ENCODE measurements at regions not wholly inside any gene's neighbourhood (a gene's known extent, or its start where the extent isn't known, plus 50 kb on each side); places are given as distances from the start of the nearest gene placed in this dataset.

- POLR2A ChIA-PET = no interaction called here
Observed at GRCh38 chr21:35328856-35329455, 279.9 kb upstream of the RUNX1 start.

GRCh38 chr21:35326677-35327076 is 277.6 kb upstream of the RUNX1 start:
- 58% methylated on average over 2 of the region's 2 CpGs for WGBS (ENCODE audit: missing lambda C conversion rate)
- H3K4me1 ChIP-seq = no peaks in the 10 kb centered on the region
- DNase-seq (ENCODE audit: low read depth in 1 of 2, low spot score in 1 of 2) (no peak), ATAC-seq (no peak), FAIRE-seq (no peak)
- no peak for TF ChIP-seq CHD2 (IDR thresholded peaks at IDR 0.05; ENCODE audit: low read length, partially characterized antibody)
- TF ChIP-seq REST (IDR thresholded peaks at IDR 0.05) = no peak
- TF ChIP-seq MAFK (IDR thresholded peaks at IDR 0.05; ENCODE audit: partially characterized antibody) = no peak
- no peak for TF ChIP-seq NR3C1 (IDR thresholded peaks at IDR 0.05)
- TF ChIP-seq BCL3 (IDR thresholded peaks at IDR 0.05) = no peak
- TF ChIP-seq ESRRA (IDR thresholded peaks at IDR 0.05; ENCODE audit: borderline replicate concordance, low read length) = no peak
- no peak for TF ChIP-seq SREBF2 (IDR thresholded peaks at IDR 0.05)
- TF ChIP-seq KDM5A (IDR thresholded peaks at IDR 0.05) = no peak
- no peak for TF ChIP-seq ZC3H11A (IDR thresholded peaks at IDR 0.05)
- no peak for TF ChIP-seq HOXB13 (CRISPR knock-in tag; IDR thresholded peaks at IDR 0.05; ENCODE audit: low read depth)
- TF ChIP-seq FOSB (CRISPR knock-in tag; IDR thresholded peaks at IDR 0.05) = no peak
- TF ChIP-seq RFX5 (IDR thresholded peaks at IDR 0.05) = no peak
- no peak overlapping the region for H3K4me3 ChIP-seq
- no peak overlapping the region for H3K4me2 ChIP-seq
- POLR2A ChIA-PET = no interaction called here
- H3K9me3 ChIP-seq = no peaks in the 10 kb centered on the region
- CTCF ChIA-PET = no interaction called here
- H3K27ac ChIP-seq = no peak overlapping the region

More at GRCh38 chr21:35328856-35329455, 279.9 kb upstream of the RUNX1 start:
- DNase-seq (ENCODE audit: low read depth in 1 of 2, low spot score in 1 of 2) (no peak), FAIRE-seq (no peak), ATAC-seq (no peak)
- Histone ChIP-seq H3K4me3 (no peak overlapping the region), H3K4me2 (no peak overlapping the region), H3K9me3 (no peaks in the 10 kb centered on the region), H3K27ac (no peak overlapping the region), H3K4me1 (no peaks in the 10 kb centered on the region)
- 25% methylated on average over 6 of the region's 6 CpGs for WGBS (ENCODE audit: missing lambda C conversion rate)
- TF ChIP-seq PHF8 (IDR thresholded peaks at IDR 0.05; ENCODE audit: borderline replicate concordance, low read depth) (no peak), JUNB (IDR thresholded peaks at IDR 0.05) (no peak), RCOR1 (IDR thresholded peaks at IDR 0.05; ENCODE audit: low read depth, low read length) (no peak), CBX8 (IDR thresholded peaks at IDR 0.05) (no peak), EHF (CRISPR knock-in tag; IDR thresholded peaks at IDR 0.05) (no peak), PBX3 (IDR thresholded peaks at IDR 0.05) (no peak), CTCF (IDR thresholded peaks at IDR 0.05) (no peak), NPAS2 (CRISPR knock-in tag; IDR thresholded peaks at IDR 0.05; ENCODE audit: borderline replicate concordance) (no peak), POLR2AphosphoS2 (conservative IDR thresholded peaks at IDR 0.05; ENCODE audit: low read length) (no peak), HOXB13 (CRISPR knock-in tag; IDR thresholded peaks at IDR 0.05; ENCODE audit: low read depth) (no peak), HEYL (CRISPR knock-in tag; IDR thresholded peaks at IDR 0.05) (no peak), TFCP2L1 (CRISPR knock-in tag; IDR thresholded peaks at IDR 0.05) (no peak), RFX5 (IDR thresholded peaks at IDR 0.05) (no peak), BHLHE40 (IDR thresholded peaks at IDR 0.05; ENCODE audit: low read depth, low read length) (no peak), GATA3 (IDR thresholded peaks at IDR 0.05; ENCODE audit: borderline replicate concordance) (no peak), ZSCAN20 (CRISPR knock-in tag; IDR thresholded peaks at IDR 0.05) (no peak), ZC3H11A (IDR thresholded peaks at IDR 0.05) (no peak), SREBF2 (IDR thresholded peaks at IDR 0.05) (no peak), RARB (CRISPR knock-in tag; IDR thresholded peaks at IDR 0.05) (no peak)
- CTCF ChIA-PET = no interaction called here

Data from A549 (cell line).